GM18868 (cell line): ENCODE measurements at regions not wholly inside any gene's neighbourhood (a gene's known extent, or its start where the extent isn't known, plus 50 kb on each side); places are given as distances from the start of the nearest gene placed in this dataset.
A peak's percentile ranks its signal among the peaks of the same experiment; 100 is the strongest.
"Not testable (repeated sequence)": the region's sequence is repeated elsewhere in the genome, so short reads cannot be mapped to it uniquely, and the experiment has no call there.

Experiments
- ATAC-seq: cut with Tn5 transposase; IDR thresholded peaks from one replicate; pipeline ENCODE4 v1.9.1; 2021; ENCODE audit warnings: mild to moderate bottlenecking, moderate library complexity; ENCODE audit not compliant: unreplicated experiment

GRCh38 chr2:95685513-95685912, 93.7 kb downstream of the TRIM43 start:
- ATAC-seq: no peak

GRCh38 chr2:95686056-95686825, 94.4 kb downstream of the TRIM43 start:
- ATAC-seq: not testable (repeated sequence)

DNA sequence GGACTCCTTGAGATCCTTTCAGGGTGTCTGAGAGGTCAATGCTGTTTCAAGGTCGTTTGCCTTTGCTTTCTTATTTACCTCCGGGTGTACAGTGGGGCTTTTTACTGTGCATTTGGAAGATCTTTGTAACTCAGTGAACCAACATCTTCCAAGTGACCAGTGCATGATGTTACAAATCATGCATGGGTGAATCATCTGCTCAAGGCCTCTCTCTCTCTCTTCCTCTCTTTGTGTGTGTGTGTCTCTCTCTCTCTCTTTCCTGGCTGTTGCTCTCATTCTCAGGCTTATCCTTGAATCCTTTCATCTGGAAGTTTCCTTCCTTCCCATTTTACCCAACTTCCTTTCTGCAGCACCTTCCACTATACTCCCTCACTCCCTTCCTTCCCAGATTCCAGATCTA, 96.1 kb downstream of the TRIM43 start:
- ATAC-seq: not testable (repeated sequence)

GRCh38 chr2:95691210-95691609, 99.4 kb downstream of the TRIM43 start:
- not testable (repeated sequence) for ATAC-seq

DNA sequence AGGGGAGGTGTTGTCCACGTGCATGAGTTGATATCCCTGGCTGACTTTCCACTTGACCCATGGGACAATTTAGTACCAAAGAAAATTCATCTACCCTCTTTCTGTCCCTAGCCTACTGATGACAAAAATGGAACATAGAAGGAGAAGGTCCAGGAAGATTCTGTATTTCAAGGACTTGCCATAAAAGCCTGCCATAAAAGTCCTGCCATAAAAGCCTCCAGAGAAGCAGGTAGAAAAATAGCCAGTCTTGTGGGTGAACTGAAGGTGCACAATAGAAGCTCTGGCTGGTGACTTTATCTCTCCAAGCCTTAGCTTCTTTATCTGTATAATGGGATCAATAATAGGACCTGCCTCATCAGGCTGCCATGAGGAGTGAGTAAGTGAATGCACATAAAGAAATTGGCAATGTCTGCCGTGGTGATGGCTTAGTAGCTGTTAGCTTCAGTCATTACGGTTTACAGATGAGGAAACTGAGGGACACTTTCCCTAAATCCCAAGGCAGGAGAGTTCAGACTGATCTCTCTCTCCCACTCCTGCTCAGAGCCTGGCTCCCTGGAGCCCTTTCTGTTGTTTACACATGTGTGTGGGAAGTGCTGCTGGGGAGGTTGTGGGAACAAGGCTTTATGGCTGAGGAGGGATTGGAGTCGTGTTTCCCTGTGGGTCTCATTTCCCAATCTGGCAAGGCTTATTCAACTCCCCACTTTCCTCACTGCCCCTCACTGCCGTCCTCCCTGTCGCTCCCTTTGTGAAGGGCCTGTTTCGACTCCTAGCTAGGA, 101.5 kb downstream of the TRIM43 start:
- not testable (repeated sequence) for ATAC-seq

DNA sequence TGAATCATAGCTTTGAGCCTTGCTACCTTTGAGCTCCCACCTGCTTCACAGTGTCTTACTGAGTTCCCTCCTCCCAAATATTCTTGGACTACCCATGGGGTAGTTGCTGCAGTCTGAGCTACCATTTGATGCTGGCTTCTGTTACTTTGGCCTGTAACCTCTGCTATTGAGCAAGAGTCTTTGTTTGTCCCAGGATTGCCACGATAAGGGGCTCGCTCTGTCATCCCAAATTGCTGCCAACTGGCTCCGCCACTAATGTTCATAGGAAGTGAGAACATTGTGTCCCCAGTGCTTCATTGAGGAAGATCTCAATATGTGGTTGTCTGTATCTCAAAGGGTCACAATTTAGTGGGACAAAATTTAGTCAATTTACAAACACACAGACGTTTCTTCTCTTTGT, 103.8 kb downstream of the TRIM43 start:
- no peak for ATAC-seq

DNA sequence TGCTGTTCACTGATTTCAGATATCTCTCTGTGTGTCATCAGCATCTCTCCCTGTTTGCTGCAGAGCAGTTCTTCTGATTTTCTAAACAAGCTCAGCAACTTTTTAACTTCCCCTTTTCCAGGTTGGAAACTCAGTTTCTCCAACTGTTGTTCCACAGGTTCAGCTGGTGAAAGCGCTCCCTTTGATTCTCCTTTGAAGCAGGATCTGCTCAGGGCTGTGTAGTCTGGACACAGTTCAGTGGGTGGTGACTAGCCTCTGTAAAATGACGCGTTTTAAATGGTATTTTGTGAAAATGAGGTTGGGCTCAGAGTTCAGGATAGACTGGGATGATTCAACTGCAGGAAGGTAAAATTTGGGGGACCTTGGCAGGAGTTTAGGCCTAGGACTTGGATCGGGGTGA, 106.3 kb downstream of the TRIM43 start:
- no peak for ATAC-seq

- not testable (repeated sequence) for ATAC-seq
These were observed 107.7 kb downstream of the TRIM43 start for GRCh38 chr2:95699201-95700184.

DNA sequence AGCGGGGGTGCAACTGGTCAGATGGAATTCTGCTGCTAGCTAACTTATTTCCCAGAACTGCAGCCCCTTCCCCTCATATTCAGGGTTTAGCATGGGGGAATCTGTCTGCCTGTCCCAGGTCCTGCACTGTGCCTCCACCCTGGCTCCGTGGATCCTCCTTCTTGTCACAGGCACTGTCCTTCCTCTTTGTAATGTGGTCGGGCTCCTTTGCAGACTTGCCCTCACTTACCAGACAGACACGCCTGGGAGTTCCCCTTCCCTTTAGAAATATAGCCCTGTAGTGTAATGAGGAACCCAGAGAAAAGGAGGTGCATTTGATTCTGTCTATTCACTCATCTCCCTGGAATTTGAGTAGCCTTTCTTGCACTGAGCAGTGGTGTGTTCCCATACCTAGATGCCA, 108.7 kb downstream of the TRIM43 start:
- peak; percentile 56 for ATAC-seq

- no peak for ATAC-seq
These were observed 110.7 kb downstream of the TRIM43 start for GRCh38 chr2:95702471-95702870.

GRCh38 chr2:95707161-95707560, 115.4 kb downstream of the TRIM43 start:
- ATAC-seq: not testable (repeated sequence)

DNA sequence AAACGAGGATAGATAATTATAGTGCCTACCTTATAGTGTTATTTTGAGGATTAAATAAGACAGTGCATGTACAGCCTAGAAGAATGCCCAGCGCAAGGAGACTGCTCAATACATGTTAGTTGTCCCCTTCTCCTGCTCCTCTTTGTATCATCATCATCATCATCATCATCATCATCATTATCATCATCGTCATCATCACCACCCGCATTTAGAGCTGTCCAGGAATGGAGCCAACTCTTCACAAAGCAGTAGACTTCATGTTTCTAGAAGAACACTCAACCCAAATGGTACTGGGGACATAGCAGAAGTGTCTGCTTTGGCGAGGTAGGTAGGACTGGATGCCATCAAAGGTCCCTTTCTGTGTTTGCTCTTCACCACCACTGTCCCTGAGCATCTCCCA, 116.0 kb downstream of the TRIM43 start:
- no peak for ATAC-seq

DNA sequence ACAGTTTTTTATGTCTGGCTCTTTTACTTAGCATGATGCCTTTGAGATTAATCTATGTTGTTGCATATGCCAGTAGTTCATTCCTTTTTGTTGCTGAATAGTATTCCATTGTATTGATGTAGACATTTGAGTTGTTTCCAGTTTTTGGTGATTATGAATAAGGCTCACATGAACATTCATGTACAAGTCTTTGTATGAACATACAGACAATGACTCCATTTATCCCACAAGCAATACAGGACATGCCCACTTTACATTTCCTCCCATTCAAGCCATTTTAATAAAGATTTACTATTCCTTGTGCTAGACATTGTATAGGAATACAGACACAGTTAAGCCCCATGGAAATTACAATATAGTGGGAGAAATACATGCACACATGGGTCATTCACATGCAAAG, 118.0 kb downstream of the TRIM43 start:
- ATAC-seq: no peak

GRCh38 chr2:95713470-95714177, 121.8 kb downstream of the TRIM43 start:
- not testable (repeated sequence) for ATAC-seq

- not testable (repeated sequence) for ATAC-seq
These were observed 122.6 kb downstream of the TRIM43 start for GRCh38 chr2:95714398-95714797.

GRCh38 chr2:95719473-95720060, 127.8 kb downstream of the TRIM43 start:
- no peak for ATAC-seq

- no peak for ATAC-seq
These were observed 129.9 kb downstream of the TRIM43 start for GRCh38 chr2:95721726-95722125.

GRCh38 chr2:95722131-95722697, 130.4 kb downstream of the TRIM43 start:
- ATAC-seq: no peak

DNA sequence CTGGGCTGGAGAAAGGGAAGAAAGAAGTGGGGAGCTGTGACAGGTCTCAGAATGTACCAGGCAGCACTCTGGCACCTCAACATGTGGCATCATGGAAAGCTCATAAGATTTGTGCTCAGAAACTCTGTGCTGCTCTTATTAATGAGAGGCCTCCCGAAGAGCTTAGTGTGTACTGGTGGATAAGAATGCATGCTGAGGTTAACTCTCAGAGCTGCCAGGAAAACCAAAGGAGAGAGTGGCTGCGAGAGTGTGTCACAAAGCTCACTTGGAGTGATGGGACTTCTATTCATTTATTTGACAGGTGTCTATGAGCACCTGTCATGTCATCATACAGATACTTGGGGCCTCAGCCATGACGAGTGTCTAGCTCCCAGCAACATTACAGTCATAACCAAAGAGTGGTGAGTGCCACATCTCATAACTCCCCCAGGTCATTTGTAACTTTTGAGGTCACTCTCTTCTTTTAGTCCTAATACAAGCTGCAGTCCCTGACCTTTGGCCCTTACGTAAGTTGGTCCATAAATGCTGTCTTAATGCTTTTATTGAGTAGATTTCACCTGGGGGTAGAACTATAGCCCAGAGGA, 131.9 kb downstream of the TRIM43 start:
- not testable (repeated sequence) for ATAC-seq
